Epithelial cell of esophagus (primary cell): ENCODE measurements at regions not wholly inside any gene's neighbourhood (a gene's known extent, or its start where the extent isn't known, plus 50 kb on each side); places are given as distances from the start of the nearest gene placed in this dataset.
"Not testable (repeated sequence)": the region's sequence is repeated elsewhere in the genome, so short reads cannot be mapped to it uniquely, and the experiment has no call there.

ENCODE experiments used
- DNase-seq: peaks from one replicate; pipeline ENCODE4 v3.0.0; 2010; ENCODE audit warnings: low read depth
- H3K4me3 ChIP-seq: 2 replicates; pipeline ENCODE4 v1.5.1; 2011; ENCODE audit warnings: mild to moderate bottlenecking, low read length, control low read depth
- TF ChIP-seq, protein P1 (sequence below): IDR thresholded peaks from 2 replicates; pipeline ENCODE4 v1.5.1; 2011; ENCODE audit warnings: low read depth, mild to moderate bottlenecking, low read length, control low read depth, inconsistent platforms; ENCODE audit not compliant: insufficient read depth; ENCODE audit errors: missing control alignments

DNA sequence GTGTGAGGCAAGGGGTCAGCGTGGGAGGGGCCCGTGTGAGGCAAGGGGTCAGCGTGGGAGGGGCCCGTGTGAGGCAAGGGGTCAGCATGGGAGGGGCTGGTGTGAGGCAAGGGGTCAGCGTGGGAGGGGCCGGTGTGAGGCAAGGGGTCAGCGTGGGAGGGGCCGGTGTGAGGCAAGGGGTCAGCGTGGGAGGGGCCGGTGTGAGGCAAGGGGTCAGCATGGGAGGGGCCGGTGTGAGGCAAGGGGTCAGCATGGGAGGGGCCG lies 119.2 kb downstream of the SEPTIN14 start:
- not testable (repeated sequence) for H3K4me3 ChIP-seq, DNase-seq

DNA sequence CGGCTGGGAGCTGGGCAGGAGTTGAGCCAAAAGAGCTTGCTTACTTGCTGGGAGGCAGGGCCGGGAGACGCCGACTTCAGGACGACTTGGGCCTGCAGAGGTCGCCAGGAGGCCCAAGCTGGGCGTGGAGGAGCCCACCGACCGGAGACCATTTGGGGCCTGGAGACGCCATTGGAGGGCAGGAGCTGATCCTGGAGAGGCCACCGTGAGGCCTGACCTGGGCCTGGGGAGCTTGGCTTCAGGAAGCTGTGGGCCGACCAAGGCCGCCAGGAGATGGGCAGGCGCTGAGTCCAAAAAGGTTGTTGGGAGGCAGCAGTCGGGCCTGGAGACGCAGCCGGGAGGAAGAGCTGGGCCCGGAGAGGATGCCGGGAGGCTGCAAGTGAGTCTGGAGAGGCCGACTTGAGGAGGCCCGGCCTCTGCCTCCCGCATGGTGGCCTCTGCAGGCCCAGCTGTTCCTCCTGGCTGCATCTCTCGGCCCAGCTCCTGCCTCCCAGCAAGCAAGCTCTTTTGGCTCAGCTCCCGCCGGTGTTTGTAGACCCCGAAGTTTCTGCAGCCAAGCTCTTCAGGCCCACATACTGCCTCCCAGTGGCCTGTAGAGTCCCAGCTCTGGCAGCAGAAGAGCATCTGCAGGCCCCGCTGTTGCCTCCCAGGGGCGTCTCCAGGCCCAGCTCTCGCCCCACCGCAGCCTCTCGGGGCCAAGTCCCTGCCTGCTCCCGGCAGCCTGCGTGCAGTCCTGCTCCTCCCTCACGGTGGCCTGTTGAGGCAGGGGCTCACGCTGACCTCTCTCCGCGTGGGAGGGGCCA lies 119.7 kb downstream of the SEPTIN14 start:
- not testable (repeated sequence) for DNase-seq, H3K4me3 ChIP-seq

GRCh38 chr7:55741721-55742631 lies 120.6 kb downstream of the SEPTIN14 start:
- H3K4me3 ChIP-seq, DNase-seq: not testable (repeated sequence)

GRCh38 chr7:55740633-55741250 lies 121.8 kb downstream of the SEPTIN14 start:
- DNase-seq, H3K4me3 ChIP-seq: not testable (repeated sequence)

- not testable (repeated sequence) for DNase-seq, H3K4me3 ChIP-seq
These were observed 122.5 kb downstream of the SEPTIN14 start for GRCh38 chr7:55740053-55740452.

- H3K4me3 ChIP-seq, DNase-seq: not testable (repeated sequence)
These were observed 125.8 kb downstream of the SEPTIN14 start for GRCh38 chr7:55736641-55737221.

DNA sequence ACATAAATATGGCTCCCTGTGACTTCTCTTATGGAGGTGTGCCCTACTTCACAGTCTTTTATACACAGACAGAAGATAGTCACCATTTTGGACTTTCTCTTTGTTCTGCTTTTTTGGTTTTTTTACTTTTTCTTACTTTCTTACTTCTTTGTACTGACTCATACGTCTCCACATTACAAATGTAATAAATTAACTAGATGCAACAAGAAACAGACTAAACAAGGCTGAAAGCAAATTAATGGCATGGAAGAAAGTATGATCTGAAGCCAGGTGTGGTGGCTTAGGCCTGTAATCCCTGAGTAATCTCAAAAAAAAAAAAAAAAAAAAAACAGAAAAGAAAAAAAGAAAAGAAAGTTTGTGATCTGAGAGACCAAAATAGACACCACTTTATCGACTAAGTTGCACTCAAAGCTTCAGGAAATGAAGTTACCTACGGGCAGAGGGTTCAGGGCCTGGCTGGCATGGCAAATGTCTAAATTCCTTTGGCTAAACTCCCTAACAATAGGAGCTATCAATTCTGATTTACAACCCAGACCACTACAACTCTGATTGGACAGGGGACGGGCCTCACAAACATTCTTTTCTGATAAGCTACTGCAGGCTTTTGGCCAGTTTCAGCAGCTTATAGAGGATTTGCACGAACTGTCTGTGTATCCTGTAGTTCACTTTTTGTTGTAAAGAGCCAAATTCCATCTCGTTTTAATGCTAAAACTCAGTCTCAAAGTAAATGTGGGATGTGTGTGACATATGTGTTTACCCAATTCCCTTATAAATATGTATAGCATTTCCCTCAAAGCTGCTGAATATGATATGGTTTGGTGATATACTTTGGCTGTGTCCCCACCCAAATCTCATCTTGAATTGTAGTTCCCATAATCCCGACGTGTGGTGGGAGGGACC lies 129.1 kb downstream of the SEPTIN14 start:
- no peak overlapping the region for H3K4me3 ChIP-seq
- no peak for DNase-seq
- TF ChIP-seq, protein P1, sequence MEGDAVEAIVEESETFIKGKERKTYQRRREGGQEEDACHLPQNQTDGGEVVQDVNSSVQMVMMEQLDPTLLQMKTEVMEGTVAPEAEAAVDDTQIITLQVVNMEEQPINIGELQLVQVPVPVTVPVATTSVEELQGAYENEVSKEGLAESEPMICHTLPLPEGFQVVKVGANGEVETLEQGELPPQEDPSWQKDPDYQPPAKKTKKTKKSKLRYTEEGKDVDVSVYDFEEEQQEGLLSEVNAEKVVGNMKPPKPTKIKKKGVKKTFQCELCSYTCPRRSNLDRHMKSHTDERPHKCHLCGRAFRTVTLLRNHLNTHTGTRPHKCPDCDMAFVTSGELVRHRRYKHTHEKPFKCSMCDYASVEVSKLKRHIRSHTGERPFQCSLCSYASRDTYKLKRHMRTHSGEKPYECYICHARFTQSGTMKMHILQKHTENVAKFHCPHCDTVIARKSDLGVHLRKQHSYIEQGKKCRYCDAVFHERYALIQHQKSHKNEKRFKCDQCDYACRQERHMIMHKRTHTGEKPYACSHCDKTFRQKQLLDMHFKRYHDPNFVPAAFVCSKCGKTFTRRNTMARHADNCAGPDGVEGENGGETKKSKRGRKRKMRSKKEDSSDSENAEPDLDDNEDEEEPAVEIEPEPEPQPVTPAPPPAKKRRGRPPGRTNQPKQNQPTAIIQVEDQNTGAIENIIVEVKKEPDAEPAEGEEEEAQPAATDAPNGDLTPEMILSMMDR: no peak

- no peak for DNase-seq
- TF ChIP-seq, protein P1: no peak
- no peak overlapping the region for H3K4me3 ChIP-seq
These were observed 130.6 kb downstream of the SEPTIN14 start for GRCh38 chr7:55731931-55732330.

DNA sequence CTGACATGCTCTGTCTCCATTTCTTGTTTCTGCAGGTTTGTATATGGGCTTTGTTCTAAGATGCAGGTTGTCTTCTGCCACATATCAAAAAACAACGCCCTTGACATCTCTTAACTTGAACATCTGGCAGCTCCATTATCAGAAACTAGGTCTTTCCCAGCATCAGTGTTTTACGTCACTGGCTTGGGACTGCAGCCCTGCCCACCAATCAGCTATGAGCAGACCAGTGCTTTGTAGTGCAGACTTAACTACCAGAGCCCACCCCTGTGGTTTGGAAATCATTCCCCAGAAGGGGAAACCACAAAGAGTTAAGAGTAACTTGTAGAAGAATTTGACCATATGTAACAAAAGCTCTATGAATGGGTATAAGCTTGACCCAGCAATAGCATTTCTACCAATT lies 132.4 kb downstream of the SEPTIN14 start:
- H3K4me3 ChIP-seq: no peak overlapping the region

More for the DNA sequence above, 132.4 kb downstream of the SEPTIN14 start:
- no peak for DNase-seq
- TF ChIP-seq, protein P1: no peak
